ENCODE measurements at regions not wholly inside any gene's neighbourhood (a gene's known extent, or its start where the extent isn't known, plus 50 kb on each side); places are given as distances from the start of the nearest gene placed in this dataset.
A peak's percentile ranks its signal among the peaks of the same experiment; 100 is the strongest.

DNA sequence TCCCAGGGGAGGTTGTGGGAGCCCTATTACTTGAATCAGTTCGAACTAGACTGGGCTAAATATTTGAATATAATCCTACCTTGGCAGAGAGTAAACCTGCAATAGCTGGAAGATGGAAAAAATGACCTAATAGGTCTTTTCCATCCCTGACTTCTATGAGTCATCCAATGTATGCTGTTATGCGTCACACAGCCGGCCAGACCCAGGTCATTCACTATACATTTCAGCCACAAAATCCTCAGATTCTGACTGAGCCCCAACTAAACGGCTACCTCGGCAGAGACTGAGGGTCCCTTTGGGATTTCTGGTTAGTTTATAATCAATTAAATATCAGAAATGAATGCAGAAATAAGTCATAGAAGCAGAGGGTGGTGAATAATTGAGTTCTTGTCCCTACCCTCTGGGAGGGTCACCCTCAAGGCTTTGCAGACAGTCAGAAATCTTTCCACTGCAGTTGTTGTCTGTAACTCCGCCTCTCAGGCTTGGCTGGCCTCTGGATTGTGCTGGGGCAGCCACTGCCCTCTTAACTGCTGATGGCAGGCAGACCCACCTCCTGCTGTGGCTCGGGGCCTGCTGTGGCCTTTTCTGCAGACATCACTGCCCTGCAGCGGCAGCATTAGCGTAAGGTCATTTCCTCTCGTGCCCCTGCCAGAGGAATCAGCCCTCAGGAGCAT, 240.5 kb downstream of the TGFB2 start:
- Mint-ChIP-seq H3K4me3 (no peak overlapping the region), H3K27me3 (ENCODE audit: insufficient read depth) (no peaks in the 10 kb centered on the region), H3K9me3 (peaks cover 9% of the 10 kb centered on the region), H3K27ac (peak overlapping the region; percentile 35), H3K36me3 (ENCODE audit: low read depth) (no peaks in the 10 kb centered on the region), H3K4me1 (peaks cover 23% of the 10 kb centered on the region)
- WGBS, 2 experiments (ENCODE audit: insufficient coverage in 1 of 2, insufficient read length in 1 of 2), result 14 to 60% methylated on average over 4 to 10 of the region's 10 CpGs
- peak overlapping the region; percentile 62 for H3K27ac ChIP-seq (ENCODE audit: low read depth, low read length)
- H3K9me3 ChIP-seq (ENCODE audit: control insufficient read depth, low read length), result peaks cover 9% of the 10 kb centered on the region
- DNase-seq, result peak; percentile 91
- no peak overlapping the region for H3K9ac ChIP-seq (ENCODE audit: extremely low read depth, low read length, poor library complexity, severe bottlenecking)
- TF ChIP-seq, protein P1, sequence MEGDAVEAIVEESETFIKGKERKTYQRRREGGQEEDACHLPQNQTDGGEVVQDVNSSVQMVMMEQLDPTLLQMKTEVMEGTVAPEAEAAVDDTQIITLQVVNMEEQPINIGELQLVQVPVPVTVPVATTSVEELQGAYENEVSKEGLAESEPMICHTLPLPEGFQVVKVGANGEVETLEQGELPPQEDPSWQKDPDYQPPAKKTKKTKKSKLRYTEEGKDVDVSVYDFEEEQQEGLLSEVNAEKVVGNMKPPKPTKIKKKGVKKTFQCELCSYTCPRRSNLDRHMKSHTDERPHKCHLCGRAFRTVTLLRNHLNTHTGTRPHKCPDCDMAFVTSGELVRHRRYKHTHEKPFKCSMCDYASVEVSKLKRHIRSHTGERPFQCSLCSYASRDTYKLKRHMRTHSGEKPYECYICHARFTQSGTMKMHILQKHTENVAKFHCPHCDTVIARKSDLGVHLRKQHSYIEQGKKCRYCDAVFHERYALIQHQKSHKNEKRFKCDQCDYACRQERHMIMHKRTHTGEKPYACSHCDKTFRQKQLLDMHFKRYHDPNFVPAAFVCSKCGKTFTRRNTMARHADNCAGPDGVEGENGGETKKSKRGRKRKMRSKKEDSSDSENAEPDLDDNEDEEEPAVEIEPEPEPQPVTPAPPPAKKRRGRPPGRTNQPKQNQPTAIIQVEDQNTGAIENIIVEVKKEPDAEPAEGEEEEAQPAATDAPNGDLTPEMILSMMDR (conservative IDR thresholded peaks at IDR 0.05), result no peak
- no peaks in the 10 kb centered on the region for H3K36me3 ChIP-seq (ENCODE audit: control insufficient read depth, insufficient read depth, low read length)
- H3K4me1 ChIP-seq (ENCODE audit: control insufficient read depth, insufficient read depth, low read length), result no peaks in the 10 kb centered on the region
- H3K4me3 ChIP-seq (ENCODE audit: low read length), result no peak overlapping the region
- H3K27me3 ChIP-seq (ENCODE audit: control insufficient read depth, insufficient read depth, low read length, poor library complexity, severe bottlenecking), result no peaks in the 10 kb centered on the region

GRCh38 chr1:218587900-218588299, 242.8 kb downstream of the TGFB2 start:
- H3K36me3 Mint-ChIP-seq (ENCODE audit: low read depth), result no peaks in the 10 kb centered on the region
- H3K27me3 Mint-ChIP-seq (ENCODE audit: insufficient read depth), result no peaks in the 10 kb centered on the region
- Histone ChIP-seq H3K27ac (ENCODE audit: low read depth, low read length) (no peak overlapping the region), H3K9ac (ENCODE audit: extremely low read depth, low read length, poor library complexity, severe bottlenecking) (no peak overlapping the region), H3K9me3 (ENCODE audit: control insufficient read depth, low read length) (peaks cover 9% of the 10 kb centered on the region), H3K36me3 (ENCODE audit: control insufficient read depth, insufficient read depth, low read length) (no peaks in the 10 kb centered on the region), H3K4me3 (ENCODE audit: low read length) (no peak overlapping the region), H3K4me1 (ENCODE audit: control insufficient read depth, insufficient read depth, low read length) (no peaks in the 10 kb centered on the region), H3K27me3 (ENCODE audit: control insufficient read depth, insufficient read depth, low read length, poor library complexity, severe bottlenecking) (no peaks in the 10 kb centered on the region)
- H3K27ac Mint-ChIP-seq, result no peak overlapping the region
- 73 to 94% methylated on average over 2 of the region's 2 CpGs for WGBS, 2 experiments (ENCODE audit: insufficient coverage in 1 of 2, insufficient read length in 1 of 2)
- TF ChIP-seq, protein P1 (conservative IDR thresholded peaks at IDR 0.05), result no peak
- peaks cover 7% of the 10 kb centered on the region for H3K9me3 Mint-ChIP-seq
- peaks cover 23% of the 10 kb centered on the region for H3K4me1 Mint-ChIP-seq
- no peak for DNase-seq
- no peak overlapping the region for H3K4me3 Mint-ChIP-seq

DNA sequence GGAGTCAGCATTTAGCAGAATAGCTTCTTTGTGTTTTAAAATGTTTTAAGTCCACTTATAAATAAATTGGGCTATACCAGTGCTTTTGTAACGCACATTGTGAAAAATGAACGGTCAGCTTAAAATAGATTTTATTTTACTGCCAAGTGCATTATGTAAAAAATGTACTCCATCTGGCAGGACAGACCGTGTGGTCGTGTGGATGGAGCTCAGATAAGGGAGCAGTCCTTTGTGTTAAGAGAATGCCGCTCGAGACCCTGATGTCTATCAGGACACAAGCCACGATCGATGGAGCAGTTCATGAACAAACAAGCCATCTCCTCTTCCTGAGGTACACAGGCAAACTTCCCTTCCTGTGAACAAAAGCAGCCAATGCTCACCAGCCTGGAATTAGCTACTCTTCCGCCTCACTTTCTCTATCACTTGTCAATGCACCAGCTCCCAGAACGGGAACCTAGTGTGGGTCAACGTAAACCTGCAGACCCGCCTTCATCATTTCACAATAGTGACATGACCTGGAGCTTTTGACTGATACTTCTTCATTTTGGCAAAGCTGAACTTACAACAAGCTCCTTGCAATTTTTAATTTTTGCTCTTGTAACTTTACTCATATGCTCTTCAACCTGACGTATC, 243.5 kb downstream of the TGFB2 start:
- H3K27me3 ChIP-seq (ENCODE audit: control insufficient read depth, insufficient read depth, low read length, poor library complexity, severe bottlenecking), result no peaks in the 10 kb centered on the region
- peaks cover 8% of the 10 kb centered on the region for H3K9me3 ChIP-seq (ENCODE audit: control insufficient read depth, low read length)
- Mint-ChIP-seq H3K4me1 (peaks cover 23% of the 10 kb centered on the region), H3K27ac (no peak overlapping the region), H3K9me3 (peaks cover 4% of the 10 kb centered on the region), H3K4me3 (no peak overlapping the region), H3K27me3 (ENCODE audit: insufficient read depth) (no peaks in the 10 kb centered on the region), H3K36me3 (ENCODE audit: low read depth) (no peaks in the 10 kb centered on the region)
- H3K4me1 ChIP-seq (ENCODE audit: control insufficient read depth, insufficient read depth, low read length), result no peaks in the 10 kb centered on the region
- TF ChIP-seq, protein P1 (conservative IDR thresholded peaks at IDR 0.05), result no peak
- no peak overlapping the region for H3K4me3 ChIP-seq (ENCODE audit: low read length)
- DNase-seq, result no peak
- WGBS, 2 experiments (ENCODE audit: insufficient coverage in 1 of 2, insufficient read length in 1 of 2), result 93% methylated on average over 9 to 13 of the region's 13 CpGs
- no peak overlapping the region for H3K27ac ChIP-seq (ENCODE audit: low read depth, low read length)
- no peak overlapping the region for H3K9ac ChIP-seq (ENCODE audit: extremely low read depth, low read length, poor library complexity, severe bottlenecking)
- no peaks in the 10 kb centered on the region for H3K36me3 ChIP-seq (ENCODE audit: control insufficient read depth, insufficient read depth, low read length)

All from endodermal cell (in vitro differentiated cells).